Gastroesophageal sphincter (tissue), 4 donors: ENCODE measurements at regions not wholly inside any gene's neighbourhood (a gene's known extent, or its start where the extent isn't known, plus 50 kb on each side); places are given as distances from the start of the nearest gene placed in this dataset.

Source experiments
- ATAC-seq: fragments of 150-250 bp; one replicate; pipeline ENCODE4 v1.9.1; 2016; ENCODE audit warnings: mild to moderate bottlenecking, moderate library complexity
- H3K27ac ChIP-seq, 4 donors: fragments of 200-600 bp; sonication (generic) in 3 of 4; 1 replicate in 3 of 4; 2 replicates in 1 of 4; pipeline ENCODE4 v1.5.1; 2016 to 2019
- H3K27me3 ChIP-seq: fragments of 200-600 bp; sonication (generic); one replicate; pipeline ENCODE4 v1.5.1; 2019
- H3K36me3 ChIP-seq, 2 donors: fragments of 200-600 bp; sonication (generic); one replicate each; pipeline ENCODE4 v1.5.1; 2019; ENCODE audit warnings: control low read depth in 1 of 2
- H3K4me1 ChIP-seq, 3 donors: fragments of 200-600 bp; sonication (generic); 1 replicate in 2 of 3; 2 replicates in 1 of 3; pipeline ENCODE4 v1.5.1; 2016 to 2019; ENCODE audit warnings: control low read depth in 2 of 3
- H3K4me3 ChIP-seq, 2 donors: fragments of 200-600 bp; sonication (generic); one replicate each; pipeline ENCODE4 v1.5.1; 2019; ENCODE audit warnings: mild to moderate bottlenecking in 1 of 2, moderate library complexity in 1 of 2
- H3K9me3 ChIP-seq, 3 donors: fragments of 200-600 bp; sonication (generic); one replicate each; pipeline ENCODE4 v1.5.1; 2017 to 2019; ENCODE audit warnings: control low read depth in 2 of 3
- EP300 ChIP-seq: sonication (generic); formaldehyde crosslinking; IDR thresholded peaks from one replicate; pipeline ENCODE4 v1.6.1; 2017; ENCODE audit warnings: antibody characterized with exemption, mild to moderate bottlenecking
- POLR2A ChIP-seq, 2 donors: fragments of 450-650 bp; IDR thresholded peaks; one replicate each; pipeline ENCODE4 v1.6.1; 2017; ENCODE audit warnings: antibody characterized with exemption in 2 of 2, mild to moderate bottlenecking in 2 of 2, moderate library complexity in 1 of 2
- POLR2AphosphoS5 ChIP-seq: sonication (generic); formaldehyde crosslinking; IDR thresholded peaks from one replicate; pipeline ENCODE4 v1.6.1; 2017; ENCODE audit warnings: antibody characterized with exemption
- WGBS, 2 donors: methylation state at CpG; one replicate each; pipeline ENCODE4 v1.1.5; 2018; ENCODE audit warnings: low coverage in 1 of 2; 5-methylcytosine and 5-hydroxymethylcytosine counted together
- TF ChIP-seq, protein P1 (sequence below), 4 experiments: fragments of 200-600 bp in 2 of 4; fragments of 450-650 bp in 2 of 4; sonication (generic) in 1 of 4; IDR thresholded peaks; one replicate each; pipeline ENCODE4 v1.5.1; 2017 to 2019; ENCODE audit warnings: antibody characterized with exemption in 4 of 4, mild to moderate bottlenecking in 2 of 4, moderate library complexity in 2 of 4

DNA sequence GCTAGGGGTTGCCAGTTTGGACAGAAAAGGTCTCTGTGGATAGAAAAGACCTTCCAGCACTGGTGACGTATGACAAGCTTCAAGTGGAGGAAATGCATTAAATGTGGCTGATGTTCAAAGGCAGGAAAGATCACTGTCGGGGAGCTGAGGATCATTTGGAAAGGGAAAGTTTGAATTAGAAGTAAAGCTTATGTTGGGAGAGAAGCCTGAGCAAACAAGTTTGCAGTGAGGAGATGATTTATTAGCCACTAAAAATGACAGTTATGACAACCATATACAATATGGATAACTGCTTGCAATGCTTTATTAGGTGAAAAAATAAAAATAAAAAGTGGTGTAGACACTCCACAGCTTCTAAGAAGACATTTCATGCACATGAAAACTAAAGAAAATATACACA, 135.3 kb upstream of the HS3ST1 start:
- Histone ChIP-seq H3K4me1 (no peaks in the 10 kb centered on the region), H3K9me3 (no peaks in the 10 kb centered on the region), H3K4me3 (no peak overlapping the region), H3K27me3 (no peaks in the 10 kb centered on the region), H3K27ac (no peak overlapping the region), H3K36me3 (no peaks in the 10 kb centered on the region)
- no peak for ATAC-seq
- TF ChIP-seq EP300, result no peak
- no peak for TF ChIP-seq POLR2AphosphoS5
- no peak for TF ChIP-seq POLR2A (IDR thresholded peaks at IDR 0.05)
- TF ChIP-seq, protein P1, sequence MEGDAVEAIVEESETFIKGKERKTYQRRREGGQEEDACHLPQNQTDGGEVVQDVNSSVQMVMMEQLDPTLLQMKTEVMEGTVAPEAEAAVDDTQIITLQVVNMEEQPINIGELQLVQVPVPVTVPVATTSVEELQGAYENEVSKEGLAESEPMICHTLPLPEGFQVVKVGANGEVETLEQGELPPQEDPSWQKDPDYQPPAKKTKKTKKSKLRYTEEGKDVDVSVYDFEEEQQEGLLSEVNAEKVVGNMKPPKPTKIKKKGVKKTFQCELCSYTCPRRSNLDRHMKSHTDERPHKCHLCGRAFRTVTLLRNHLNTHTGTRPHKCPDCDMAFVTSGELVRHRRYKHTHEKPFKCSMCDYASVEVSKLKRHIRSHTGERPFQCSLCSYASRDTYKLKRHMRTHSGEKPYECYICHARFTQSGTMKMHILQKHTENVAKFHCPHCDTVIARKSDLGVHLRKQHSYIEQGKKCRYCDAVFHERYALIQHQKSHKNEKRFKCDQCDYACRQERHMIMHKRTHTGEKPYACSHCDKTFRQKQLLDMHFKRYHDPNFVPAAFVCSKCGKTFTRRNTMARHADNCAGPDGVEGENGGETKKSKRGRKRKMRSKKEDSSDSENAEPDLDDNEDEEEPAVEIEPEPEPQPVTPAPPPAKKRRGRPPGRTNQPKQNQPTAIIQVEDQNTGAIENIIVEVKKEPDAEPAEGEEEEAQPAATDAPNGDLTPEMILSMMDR (IDR thresholded peaks at IDR 0.05), result no peak
- 12 to 38% methylated on average over 1 to 2 of the region's 2 CpGs for WGBS, 2 donors

DNA sequence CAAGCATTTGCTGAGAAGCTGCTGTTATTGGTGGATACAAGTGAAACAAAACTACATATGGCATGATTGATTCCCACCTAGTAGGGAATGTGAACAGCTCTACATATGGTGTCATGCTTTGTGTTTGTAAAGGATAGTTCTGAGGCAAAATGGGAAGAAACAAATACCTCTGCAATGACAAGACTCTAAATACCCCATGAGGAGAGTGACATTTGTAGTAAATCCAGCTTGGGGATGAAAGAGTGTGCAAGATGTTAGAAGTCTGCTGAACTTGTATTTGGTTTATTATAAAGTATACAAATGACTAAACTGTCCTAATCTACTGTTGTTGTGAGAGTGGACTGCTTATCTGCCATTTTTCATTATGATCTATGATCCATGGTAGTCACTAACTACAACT, 120.8 kb upstream of the HS3ST1 start:
- H3K27me3 ChIP-seq, result no peaks in the 10 kb centered on the region
- no peak for ATAC-seq

DNA sequence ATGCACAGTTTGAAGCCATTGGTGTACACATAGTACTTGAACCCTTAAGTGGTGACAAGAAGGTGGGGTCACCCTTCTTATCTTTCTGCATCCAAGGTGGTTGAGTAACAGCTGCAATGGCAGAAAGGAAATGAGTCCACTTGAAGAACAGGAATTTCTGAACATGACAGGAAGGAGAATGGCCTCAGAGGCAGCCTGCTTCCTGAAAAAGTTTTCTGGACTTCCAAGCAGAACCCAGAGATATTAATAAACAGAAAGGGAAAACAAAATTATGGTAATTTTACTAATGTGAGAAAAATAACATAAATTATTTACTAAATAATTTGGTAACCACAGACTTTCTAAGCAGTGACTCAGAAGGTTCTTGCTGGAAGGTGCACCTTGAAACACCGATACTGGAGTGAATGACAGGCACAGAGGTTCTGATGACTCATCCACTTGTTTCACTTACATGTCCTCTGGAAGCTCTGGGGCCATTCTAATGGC, 119.9 kb upstream of the HS3ST1 start:
- no peak for TF ChIP-seq POLR2AphosphoS5
- no peak for TF ChIP-seq POLR2A (IDR thresholded peaks at IDR 0.05)
- TF ChIP-seq EP300, result no peak
- TF ChIP-seq, protein P1 (IDR thresholded peaks at IDR 0.05), result no peak
- H3K27ac ChIP-seq, result no peak overlapping the region
- no peaks in the 10 kb centered on the region for H3K4me1 ChIP-seq
- ATAC-seq, result no peak
- no peaks in the 10 kb centered on the region for H3K27me3 ChIP-seq
- 67% methylated on average over 1 of the region's 1 CpG; no CpG with 5 or more reads in 1 of the 2 donors for WGBS, 2 donors
- H3K4me3 ChIP-seq, result no peak overlapping the region
- no peaks in the 10 kb centered on the region for H3K9me3 ChIP-seq
- no peaks in the 10 kb centered on the region for H3K36me3 ChIP-seq

More for the DNA sequence above, 120.8 kb upstream of the HS3ST1 start:
- Histone ChIP-seq H3K9me3 (no peaks in the 10 kb centered on the region), H3K4me1 (no peaks in the 10 kb centered on the region), H3K36me3 (no peaks in the 10 kb centered on the region), H3K27ac (no peak overlapping the region), H3K4me3 (no peak overlapping the region)
- no peak for TF ChIP-seq EP300
- no peak for TF ChIP-seq POLR2AphosphoS5
- TF ChIP-seq, protein P1 (IDR thresholded peaks at IDR 0.05), result no peak
- no peak for TF ChIP-seq POLR2A (IDR thresholded peaks at IDR 0.05)

DNA sequence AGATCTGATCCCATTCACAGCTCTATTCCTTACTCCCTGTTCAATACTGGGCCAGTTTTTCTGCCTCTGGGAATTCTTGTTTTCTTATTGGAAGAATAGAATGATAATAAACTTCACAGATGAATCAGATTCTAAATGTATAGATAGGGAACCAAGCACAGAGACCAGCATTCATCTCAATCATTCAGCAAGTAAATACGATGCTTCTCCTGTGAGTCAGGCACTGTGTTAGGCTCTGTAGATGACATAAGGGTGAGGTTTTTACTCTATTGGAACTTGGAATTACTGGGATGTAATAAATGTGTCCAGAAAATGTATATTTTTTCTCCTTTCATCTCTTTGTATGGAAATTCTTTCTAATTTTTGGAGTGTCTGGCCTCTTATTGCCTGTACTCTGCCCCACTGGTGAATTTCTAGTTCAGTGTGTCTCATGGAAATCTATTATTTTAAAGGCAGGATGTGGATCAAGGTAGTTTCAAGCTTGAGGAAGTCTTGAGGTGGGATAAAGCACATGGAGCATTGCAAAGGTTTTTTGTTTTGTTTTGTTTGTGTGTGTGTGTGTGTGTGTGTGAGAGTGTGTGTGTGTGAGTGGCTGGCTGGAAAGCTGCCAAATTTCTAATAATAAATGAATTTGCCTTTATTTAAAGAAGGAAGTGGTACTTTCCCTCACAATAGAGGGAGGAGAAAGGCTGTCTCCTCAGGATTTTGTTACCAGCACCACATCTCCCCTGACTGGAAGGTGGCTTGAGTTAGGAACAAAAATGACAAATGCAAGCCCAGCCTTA, 117.9 kb upstream of the HS3ST1 start:
- no peaks in the 10 kb centered on the region for H3K4me1 ChIP-seq
- no peaks in the 10 kb centered on the region for H3K27me3 ChIP-seq
- no peak for ATAC-seq
- TF ChIP-seq POLR2A (IDR thresholded peaks at IDR 0.05), result no peak
- no peak for TF ChIP-seq EP300
- TF ChIP-seq, protein P1 (IDR thresholded peaks at IDR 0.05), result no peak
- no peak for TF ChIP-seq POLR2AphosphoS5
- H3K27ac ChIP-seq, result no peak overlapping the region
- H3K36me3 ChIP-seq, result no peaks in the 10 kb centered on the region
- 100% methylated on average over 1 of the region's 1 CpG for WGBS, 2 donors
- no peak overlapping the region for H3K4me3 ChIP-seq
- no peaks in the 10 kb centered on the region for H3K9me3 ChIP-seq

DNA sequence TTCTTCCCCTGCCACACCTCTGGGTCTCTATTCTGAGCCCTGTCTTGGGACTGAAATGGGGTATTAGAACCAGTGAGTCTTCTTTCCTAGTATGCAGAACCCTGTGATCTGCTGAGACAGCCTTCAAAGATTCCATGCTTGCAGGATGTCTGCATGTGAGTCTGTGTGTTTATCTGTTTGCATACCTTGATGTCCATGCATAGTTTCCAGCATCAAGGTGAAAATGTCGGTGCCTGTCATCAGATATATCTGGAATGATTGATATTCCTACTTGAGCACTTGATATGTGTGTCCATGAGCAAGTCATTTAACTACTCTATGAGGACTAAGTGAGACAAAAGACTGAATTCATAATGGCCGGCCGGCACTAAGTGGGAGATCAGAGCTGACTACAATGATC, 117.0 kb upstream of the HS3ST1 start:
- H3K27ac ChIP-seq, result no peak overlapping the region
- H3K36me3 ChIP-seq, result no peaks in the 10 kb centered on the region
- H3K4me1 ChIP-seq, result no peaks in the 10 kb centered on the region
- H3K4me3 ChIP-seq, result no peak overlapping the region
- no peaks in the 10 kb centered on the region for H3K9me3 ChIP-seq
- H3K27me3 ChIP-seq, result no peaks in the 10 kb centered on the region
- WGBS, 2 donors, result 93 to 94% methylated on average over 2 to 3 of the region's 3 CpGs
- no peak for ATAC-seq
- TF ChIP-seq, protein P1 (IDR thresholded peaks at IDR 0.05), result no peak
- TF ChIP-seq EP300, result no peak
- TF ChIP-seq POLR2A (IDR thresholded peaks at IDR 0.05), result no peak
- no peak for TF ChIP-seq POLR2AphosphoS5
